DMS114 treated with DMSO at 0.1 percent for 48 hours (cell line): ENCODE measurements at regions not wholly inside any gene's neighbourhood (a gene's known extent, or its start where the extent isn't known, plus 50 kb on each side); places are given as distances from the start of the nearest gene placed in this dataset.

ENCODE experiments used
- DNase-seq: peaks from one replicate; lab custom pipeline; 2025; ENCODE audit not compliant: unreplicated experiment; lab: John Stamatoyannopoulos, UW

- DNase-seq = peak; percentile 7
These were observed 54.4 kb upstream of the RFLNA start for GRCh38 chr12:124240493-124240892.

DNA sequence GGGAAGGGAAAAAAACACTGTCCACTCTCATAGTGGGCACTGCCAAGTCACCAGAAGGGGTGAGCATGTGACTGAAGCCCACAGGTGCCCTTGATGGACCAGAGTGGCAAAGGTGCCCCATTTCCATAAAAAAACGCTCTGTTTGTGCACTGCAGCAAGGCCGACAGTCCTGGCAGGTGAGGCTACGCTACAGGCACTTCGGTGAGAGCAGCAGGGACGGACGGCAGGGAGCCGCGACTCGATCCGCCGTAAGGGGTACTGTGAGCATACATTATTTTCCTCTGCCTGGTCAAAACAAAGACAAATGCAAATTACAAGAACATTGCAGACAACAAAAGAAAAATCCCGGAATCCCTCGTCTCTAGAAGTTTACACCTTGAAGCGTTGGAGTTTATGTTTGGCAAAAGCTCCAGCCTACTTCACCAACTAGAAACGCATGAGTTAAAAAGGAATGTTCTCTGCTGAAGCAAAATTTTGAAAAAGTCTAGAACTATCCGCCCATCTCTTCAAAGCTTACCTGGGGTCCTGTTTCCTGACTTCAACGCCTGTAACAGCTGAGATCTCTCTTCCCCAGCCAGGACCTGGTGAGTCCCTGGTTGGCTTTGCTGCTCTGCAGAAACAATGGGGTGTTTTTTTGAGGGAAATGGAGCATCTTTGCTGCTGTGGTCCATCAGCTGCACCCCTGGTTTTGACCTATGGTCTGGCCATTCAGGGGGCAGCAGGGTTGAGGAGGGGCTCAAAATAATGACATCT lies 52.9 kb upstream of the RFLNA start:
- no peak for DNase-seq

DNA sequence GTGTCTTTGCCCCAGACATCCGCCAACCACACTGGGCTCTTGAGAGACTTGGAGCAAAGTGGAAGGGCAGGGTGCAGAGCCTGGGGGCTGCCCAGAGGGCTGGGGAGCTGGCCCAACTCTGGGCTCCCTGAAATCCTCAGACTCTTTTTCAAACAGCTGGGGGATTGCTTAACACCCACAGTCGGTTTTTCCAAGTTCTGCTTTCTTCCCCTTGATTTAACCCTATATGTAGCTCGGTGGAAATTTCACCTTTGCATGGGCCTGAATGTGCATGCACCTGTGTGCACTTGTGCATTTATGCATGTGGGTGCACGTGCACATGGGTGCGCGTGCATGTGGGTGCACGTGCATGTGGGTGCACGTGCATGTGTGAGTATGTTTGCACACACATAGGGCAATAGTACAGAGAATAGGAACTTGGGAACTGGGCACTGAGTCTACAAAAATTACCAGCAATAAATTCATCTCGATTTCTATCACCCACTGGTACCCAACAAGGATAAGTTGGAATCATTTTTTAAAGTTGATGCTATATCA lies 52.3 kb upstream of the RFLNA start:
- DNase-seq = no peak

GRCh38 chr12:124243936-124244335 lies 51.0 kb upstream of the RFLNA start:
- no peak for DNase-seq
